ENCODE measurements at regions not wholly inside any gene's neighbourhood (a gene's known extent, or its start where the extent isn't known, plus 50 kb on each side); places are given as distances from the start of the nearest gene placed in this dataset.

DNA sequence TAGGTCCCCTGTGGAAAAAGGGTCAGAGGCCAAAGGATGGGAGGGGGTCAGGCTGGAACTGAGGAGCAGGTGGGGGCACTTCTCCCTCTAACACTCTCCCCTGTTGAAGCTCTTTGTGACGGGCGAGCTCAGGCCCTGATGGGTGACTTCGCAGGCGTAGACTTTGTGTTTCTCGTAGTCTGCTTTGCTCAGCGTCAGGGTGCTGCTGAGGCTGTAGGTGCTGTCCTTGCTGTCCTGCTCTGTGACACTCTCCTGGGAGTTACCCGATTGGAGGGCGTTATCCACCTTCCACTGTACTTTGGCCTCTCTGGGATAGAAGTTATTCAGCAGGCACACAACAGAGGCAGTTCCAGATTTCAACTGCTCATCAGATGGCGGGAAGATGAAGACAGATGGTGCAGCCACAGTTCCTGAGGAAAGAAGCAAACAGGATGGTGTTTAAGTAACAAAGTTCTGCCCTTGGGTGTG, 165.8 kb downstream of the RPIA start:
- no peak overlapping the region for H3K4me3 ChIP-seq
- no peak for DNase-seq (ENCODE audit: low spot score in 2 of 2)
- H3K27ac ChIP-seq, result no peak overlapping the region
- H3K36me3 ChIP-seq, result no peaks in the 10 kb centered on the region
- peaks cover 0 to 4% of the 10 kb centered on the region in 2 donors for H3K27me3 ChIP-seq
- intact Hi-C loops (cut with DNase I; ENCODE audit: low total_unique reads), result no loop called here
- H3K4me1 ChIP-seq, result no peaks in the 10 kb centered on the region
- H3K9me3 ChIP-seq, result no peaks in the 10 kb centered on the region
- TF ChIP-seq POLR2A (IDR thresholded peaks at IDR 0.05) (no peak), POLR2AphosphoS5 (IDR thresholded peaks at IDR 0.05) (no peak)
- TF ChIP-seq, protein P1, sequence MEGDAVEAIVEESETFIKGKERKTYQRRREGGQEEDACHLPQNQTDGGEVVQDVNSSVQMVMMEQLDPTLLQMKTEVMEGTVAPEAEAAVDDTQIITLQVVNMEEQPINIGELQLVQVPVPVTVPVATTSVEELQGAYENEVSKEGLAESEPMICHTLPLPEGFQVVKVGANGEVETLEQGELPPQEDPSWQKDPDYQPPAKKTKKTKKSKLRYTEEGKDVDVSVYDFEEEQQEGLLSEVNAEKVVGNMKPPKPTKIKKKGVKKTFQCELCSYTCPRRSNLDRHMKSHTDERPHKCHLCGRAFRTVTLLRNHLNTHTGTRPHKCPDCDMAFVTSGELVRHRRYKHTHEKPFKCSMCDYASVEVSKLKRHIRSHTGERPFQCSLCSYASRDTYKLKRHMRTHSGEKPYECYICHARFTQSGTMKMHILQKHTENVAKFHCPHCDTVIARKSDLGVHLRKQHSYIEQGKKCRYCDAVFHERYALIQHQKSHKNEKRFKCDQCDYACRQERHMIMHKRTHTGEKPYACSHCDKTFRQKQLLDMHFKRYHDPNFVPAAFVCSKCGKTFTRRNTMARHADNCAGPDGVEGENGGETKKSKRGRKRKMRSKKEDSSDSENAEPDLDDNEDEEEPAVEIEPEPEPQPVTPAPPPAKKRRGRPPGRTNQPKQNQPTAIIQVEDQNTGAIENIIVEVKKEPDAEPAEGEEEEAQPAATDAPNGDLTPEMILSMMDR (IDR thresholded peaks at IDR 0.05), result no peak

DNA sequence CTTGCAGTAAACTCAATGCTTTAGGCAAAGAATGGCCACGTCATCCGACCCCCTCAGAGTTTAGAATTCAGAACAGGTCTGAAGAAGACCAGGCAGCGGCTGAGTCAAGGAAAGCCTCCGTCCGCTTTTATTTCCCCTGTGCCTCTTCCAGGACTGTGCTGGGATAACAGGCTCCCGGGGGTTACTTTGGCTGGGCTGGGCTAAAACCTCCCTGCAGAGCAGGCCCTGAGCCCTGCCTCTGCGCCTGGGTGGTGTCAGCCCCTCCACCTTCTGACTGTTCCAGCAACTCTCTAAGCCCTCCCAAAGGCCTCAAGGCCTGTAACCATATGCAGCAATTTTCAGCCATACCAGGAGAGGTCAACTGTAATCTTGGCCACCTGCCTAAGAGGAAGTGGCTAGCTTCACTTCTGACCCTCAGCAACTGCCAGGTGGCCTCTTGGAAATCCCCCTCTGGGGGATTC, 166.5 kb downstream of the RPIA start:
- Histone ChIP-seq H3K27ac (no peak overlapping the region), H3K4me3 (no peak overlapping the region), H3K4me1 (no peaks in the 10 kb centered on the region), H3K27me3 (peaks cover 0 to 4% of the 10 kb centered on the region in 2 donors), H3K9me3 (no peaks in the 10 kb centered on the region), H3K36me3 (no peaks in the 10 kb centered on the region)
- no peak for DNase-seq (ENCODE audit: low spot score in 2 of 2)
- intact Hi-C loops (cut with DNase I; ENCODE audit: low total_unique reads), result no loop called here
- TF ChIP-seq POLR2A (IDR thresholded peaks at IDR 0.05) (no peak), POLR2AphosphoS5 (IDR thresholded peaks at IDR 0.05) (no peak)
- TF ChIP-seq, protein P1 (IDR thresholded peaks at IDR 0.05), result no peak

DNA sequence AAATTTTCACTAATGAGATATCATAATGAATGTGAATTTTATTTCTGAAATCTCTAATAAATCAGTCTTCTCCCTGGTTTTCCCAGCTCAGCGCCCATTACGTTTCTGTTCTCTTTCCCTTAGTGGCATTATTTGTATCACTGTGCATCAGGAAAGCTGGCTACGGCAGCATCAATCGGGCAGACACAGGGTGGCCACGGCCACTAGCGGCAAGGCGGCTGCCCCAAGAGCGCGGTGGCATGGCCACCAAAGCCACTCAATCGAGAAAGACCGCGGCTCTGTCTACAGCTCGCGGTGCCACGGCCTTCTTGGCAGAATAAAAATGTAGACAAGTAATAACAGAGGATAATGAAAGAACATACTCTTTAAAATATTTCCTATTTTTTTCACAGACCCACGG, 168.0 kb downstream of the RPIA start:
- H3K36me3 ChIP-seq, result no peaks in the 10 kb centered on the region
- no peak overlapping the region for H3K27ac ChIP-seq
- peaks cover 0 to 4% of the 10 kb centered on the region in 2 donors for H3K27me3 ChIP-seq
- DNase-seq (ENCODE audit: low spot score in 2 of 2), result no peak
- H3K4me1 ChIP-seq, result no peaks in the 10 kb centered on the region
- H3K4me3 ChIP-seq, result no peak overlapping the region
- H3K9me3 ChIP-seq, result no peaks in the 10 kb centered on the region
- intact Hi-C loops (cut with DNase I; ENCODE audit: low total_unique reads), result no loop called here
- TF ChIP-seq, protein P1 (IDR thresholded peaks at IDR 0.05), result no peak
- TF ChIP-seq POLR2A (IDR thresholded peaks at IDR 0.05) (no peak), POLR2AphosphoS5 (IDR thresholded peaks at IDR 0.05) (no peak)

DNA sequence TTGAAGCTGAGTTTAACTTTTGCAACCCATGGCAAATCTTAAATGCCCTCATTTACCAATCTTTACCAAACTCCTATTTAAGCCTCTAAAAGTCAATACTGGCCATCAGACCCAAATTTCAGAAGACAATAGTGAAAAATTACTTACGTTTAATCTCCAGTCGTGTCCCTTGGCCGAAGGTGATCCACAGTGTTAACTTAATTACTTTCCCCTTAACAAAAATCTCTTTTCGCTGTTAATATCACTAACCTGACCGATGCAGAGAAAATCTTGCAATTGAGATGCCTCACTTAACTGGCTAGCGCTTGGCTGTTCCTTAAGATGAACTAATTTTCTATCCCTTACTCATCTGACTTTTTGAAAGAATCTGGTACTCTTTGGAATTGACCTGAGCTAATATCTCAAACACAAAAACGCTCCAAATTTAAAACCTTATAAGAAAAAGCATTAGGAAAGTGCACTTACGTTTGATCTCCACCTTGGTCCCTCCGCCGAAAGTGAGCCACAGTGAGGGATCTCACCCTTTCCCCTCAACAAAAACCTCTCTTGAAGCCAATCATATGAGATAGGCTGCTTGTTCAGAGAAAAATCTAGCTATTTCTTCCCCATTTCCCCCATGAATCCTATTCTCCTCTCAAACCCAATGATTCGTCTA, 169.1 kb downstream of the RPIA start:
- DNase-seq (ENCODE audit: low spot score in 2 of 2), result no peak
- intact Hi-C loops (cut with DNase I; ENCODE audit: low total_unique reads), result no loop called here
- TF ChIP-seq POLR2AphosphoS5 (IDR thresholded peaks at IDR 0.05), result no peak
- TF ChIP-seq, protein P1 (IDR thresholded peaks at IDR 0.05), result no peak
- H3K4me1 ChIP-seq, result no peaks in the 10 kb centered on the region
- peaks cover 0 to 4% of the 10 kb centered on the region in 2 donors for H3K27me3 ChIP-seq
- no peak overlapping the region for H3K4me3 ChIP-seq
- no peaks in the 10 kb centered on the region for H3K9me3 ChIP-seq
- no peak overlapping the region for H3K27ac ChIP-seq
- H3K36me3 ChIP-seq, result no peaks in the 10 kb centered on the region

DNA sequence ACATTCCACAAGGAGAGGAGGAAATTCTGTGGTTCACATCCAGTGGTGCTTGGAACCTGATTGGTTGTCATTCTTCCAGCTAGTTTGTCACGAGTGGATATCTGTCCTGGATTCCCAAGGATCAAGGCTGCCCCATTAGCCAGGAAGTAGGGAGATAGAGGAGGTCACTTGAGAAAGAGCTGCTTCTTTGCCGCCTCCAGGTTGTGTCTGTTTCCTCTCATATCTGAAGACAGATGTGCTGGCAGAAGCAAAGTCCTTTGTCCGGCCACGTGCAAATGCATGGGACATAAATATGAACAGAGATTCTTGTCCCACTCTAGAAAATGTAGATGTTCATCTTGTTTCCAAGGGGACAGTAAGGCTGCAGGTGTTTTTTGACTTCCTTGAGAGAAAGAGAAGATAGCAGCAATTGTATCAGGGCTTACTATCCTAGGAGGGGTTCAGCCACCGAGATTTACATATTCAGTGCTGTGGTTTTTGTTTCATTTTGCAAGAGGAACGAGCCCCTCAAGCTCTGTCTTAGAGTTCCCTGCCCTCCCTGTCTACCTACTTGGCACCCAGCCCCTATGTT, 174.4 kb downstream of the RPIA start:
- no peak for DNase-seq (ENCODE audit: low spot score in 2 of 2)
- intact Hi-C loops (cut with DNase I; ENCODE audit: low total_unique reads), result no loop called here
- no peak overlapping the region for H3K27ac ChIP-seq
- no peak for TF ChIP-seq POLR2A (IDR thresholded peaks at IDR 0.05)
- TF ChIP-seq POLR2AphosphoS5 (IDR thresholded peaks at IDR 0.05), result no peak
- TF ChIP-seq, protein P1 (IDR thresholded peaks at IDR 0.05), result no peak
- H3K4me3 ChIP-seq, result no peak overlapping the region
- peaks cover 0 to 3% of the 10 kb centered on the region in 2 donors for H3K27me3 ChIP-seq
- H3K4me1 ChIP-seq, result no peaks in the 10 kb centered on the region
- no peaks in the 10 kb centered on the region for H3K9me3 ChIP-seq
- H3K36me3 ChIP-seq, result no peaks in the 10 kb centered on the region
